ENCODE measurements at regions not wholly inside any gene's neighbourhood (a gene's known extent, or its start where the extent isn't known, plus 50 kb on each side); places are given as distances from the start of the nearest gene placed in this dataset.

- DNase-seq (ENCODE audit: low spot score): no peak
- H2AFZ ChIP-seq (ENCODE audit: low read length): no peak overlapping the region
- no peak overlapping the region for H3K27ac ChIP-seq (ENCODE audit: low read depth, low read length, poor library complexity, severe bottlenecking)
- POLR2A ChIA-PET: no interaction called here
- no peak overlapping the region for H3K4me3 ChIP-seq (ENCODE audit: low read depth, low read length, poor library complexity, severe bottlenecking)
- no peaks in the 10 kb centered on the region for H4K20me1 ChIP-seq (ENCODE audit: insufficient read depth, low read length)
- intact Hi-C loops (cut with micrococcal nuclease; ENCODE audit: unreplicated experiment): no loop called here
- no TSS peak for BruUV-seq (replicated peaks)
- no peaks in the 10 kb centered on the region for H3K4me1 ChIP-seq (ENCODE audit: insufficient read depth, low read length, poor library complexity, severe bottlenecking)
- H3K79me2 ChIP-seq (ENCODE audit: insufficient read depth, low read depth, low read length): no peaks in the 10 kb centered on the region
- H3K9me3 ChIP-seq (ENCODE audit: low read length): no peaks in the 10 kb centered on the region
- no peak for TF ChIP-seq CTCF (conservative IDR thresholded peaks at IDR 0.05; ENCODE audit: low read length)
- TF ChIP-seq EZH2phosphoT487 (IDR thresholded peaks at IDR 0.05; ENCODE audit: borderline replicate concordance, low read depth, low read length): no peak
- H3K9me2 ChIP-seq (ENCODE audit: insufficient read depth, low read length): no peaks in the 10 kb centered on the region
- CTCF ChIA-PET (ENCODE audit: unreplicated experiment): no interaction called here
- no peak overlapping the region for H3K4me2 ChIP-seq (ENCODE audit: low read length)
- H3K36me3 ChIP-seq (ENCODE audit: insufficient read depth, low read length): no peaks in the 10 kb centered on the region
These were observed 242.9 kb downstream of the VGLL3 start for GRCh38 chr3:86748015-86748414.

GRCh38 chr3:86744051-86744450 lies 246.9 kb downstream of the VGLL3 start:
- no peak overlapping the region for H3K27ac ChIP-seq (ENCODE audit: low read depth, low read length, poor library complexity, severe bottlenecking)
- no peaks in the 10 kb centered on the region for H4K20me1 ChIP-seq (ENCODE audit: insufficient read depth, low read length)
- no peaks in the 10 kb centered on the region for H3K9me2 ChIP-seq (ENCODE audit: insufficient read depth, low read length)
- BruUV-seq (replicated peaks): no TSS peak
- no peak overlapping the region for H3K4me3 ChIP-seq (ENCODE audit: low read depth, low read length, poor library complexity, severe bottlenecking)
- no peaks in the 10 kb centered on the region for H3K79me2 ChIP-seq (ENCODE audit: insufficient read depth, low read depth, low read length)
- H3K4me1 ChIP-seq (ENCODE audit: insufficient read depth, low read length, poor library complexity, severe bottlenecking): no peaks in the 10 kb centered on the region
- intact Hi-C loops (cut with micrococcal nuclease; ENCODE audit: unreplicated experiment): no loop called here
- TF ChIP-seq EZH2phosphoT487 (IDR thresholded peaks at IDR 0.05; ENCODE audit: borderline replicate concordance, low read depth, low read length): no peak
- no peaks in the 10 kb centered on the region for H3K9me3 ChIP-seq (ENCODE audit: low read length)
- no peaks in the 10 kb centered on the region for H3K36me3 ChIP-seq (ENCODE audit: insufficient read depth, low read length)
- H2AFZ ChIP-seq (ENCODE audit: low read length): no peak overlapping the region
- DNase-seq (ENCODE audit: low spot score): no peak
- ChIA-PET CTCF (ENCODE audit: unreplicated experiment) (no interaction called here), POLR2A (no interaction called here)
- no peak overlapping the region for H3K4me2 ChIP-seq (ENCODE audit: low read length)

- H3K27ac ChIP-seq (ENCODE audit: low read depth, low read length, poor library complexity, severe bottlenecking): no peak overlapping the region
- no peaks in the 10 kb centered on the region for H3K9me3 ChIP-seq (ENCODE audit: low read length)
- H3K4me1 ChIP-seq (ENCODE audit: insufficient read depth, low read length, poor library complexity, severe bottlenecking): no peaks in the 10 kb centered on the region
- no peak overlapping the region for H2AFZ ChIP-seq (ENCODE audit: low read length)
- intact Hi-C loops (cut with micrococcal nuclease; ENCODE audit: unreplicated experiment): no loop called here
- ChIA-PET CTCF (ENCODE audit: unreplicated experiment) (no interaction called here), POLR2A (no interaction called here)
- H3K9me2 ChIP-seq (ENCODE audit: insufficient read depth, low read length): no peaks in the 10 kb centered on the region
- no peak overlapping the region for H3K4me3 ChIP-seq (ENCODE audit: low read depth, low read length, poor library complexity, severe bottlenecking)
- no peak overlapping the region for H3K4me2 ChIP-seq (ENCODE audit: low read length)
- H4K20me1 ChIP-seq (ENCODE audit: insufficient read depth, low read length): no peaks in the 10 kb centered on the region
- BruUV-seq (replicated peaks): no TSS peak
- H3K79me2 ChIP-seq (ENCODE audit: insufficient read depth, low read depth, low read length): no peaks in the 10 kb centered on the region
- TF ChIP-seq EZH2phosphoT487 (IDR thresholded peaks at IDR 0.05; ENCODE audit: borderline replicate concordance, low read depth, low read length) (no peak), CTCF (conservative IDR thresholded peaks at IDR 0.05; ENCODE audit: low read length) (no peak)
- DNase-seq (ENCODE audit: low spot score): no peak
- no peaks in the 10 kb centered on the region for H3K36me3 ChIP-seq (ENCODE audit: insufficient read depth, low read length)
These were observed 247.7 kb downstream of the VGLL3 start for GRCh38 chr3:86743233-86743632.

All from OCI-LY7 (cell line).